Loucy (cell line): ENCODE measurements at regions not wholly inside any gene's neighbourhood (a gene's known extent, or its start where the extent isn't known, plus 50 kb on each side); places are given as distances from the start of the nearest gene placed in this dataset.

ENCODE experiments used
- H2AFZ ChIP-seq: fragments of 200-600 bp; sonication (generic); 2 replicates; pipeline ENCODE4 v1.6.0; 2016; ENCODE audit warnings: antibody characterized with exemption, mild to moderate bottlenecking, low read length, moderate library complexity
- H3F3A ChIP-seq: fragments of 200-600 bp; 2 replicates; pipeline ENCODE4 v1.6.0; 2016; ENCODE audit warnings: antibody characterized with exemption, low read depth, mild to moderate bottlenecking
- H3K27me3 ChIP-seq: fragments of 200-600 bp; sonication (generic); 2 replicates; pipeline ENCODE4 v1.6.1; 2014; ENCODE audit warnings: low read length, mild to moderate bottlenecking; ENCODE audit not compliant: insufficient read depth, poor library complexity, severe bottlenecking
- H3K36me3 ChIP-seq: fragments of 200-600 bp; sonication (generic); 2 replicates; pipeline ENCODE4 v1.6.1; 2016; ENCODE audit warnings: low read length; ENCODE audit not compliant: insufficient read depth
- H3K4me1 ChIP-seq: fragments of 200-600 bp; sonication (generic); 2 replicates; pipeline ENCODE4 v1.5.1; 2014; ENCODE audit warnings: low read length, mild to moderate bottlenecking; ENCODE audit not compliant: insufficient read depth, poor library complexity, severe bottlenecking
- H3K4me2 ChIP-seq: fragments of 200-600 bp; sonication (generic); 2 replicates; pipeline ENCODE4 v1.6.0; 2014; ENCODE audit warnings: antibody characterized with exemption, low read length, low read depth, mild to moderate bottlenecking; ENCODE audit not compliant: poor library complexity, severe bottlenecking
- H3K4me3 ChIP-seq: fragments of 200-600 bp; sonication (generic); 2 replicates; pipeline ENCODE4 v1.5.1; 2014; ENCODE audit warnings: low read length, mild to moderate bottlenecking, mixed read lengths; ENCODE audit not compliant: poor library complexity, severe bottlenecking
- H3K79me2 ChIP-seq: fragments of 200-600 bp; sonication (generic); 2 replicates; pipeline ENCODE4 v1.6.1; 2014; ENCODE audit warnings: low read length; ENCODE audit not compliant: insufficient read depth
- H3K9ac ChIP-seq: fragments of 200-600 bp; sonication (generic); 2 replicates; pipeline ENCODE4 v1.6.0; 2014; ENCODE audit warnings: mild to moderate bottlenecking, low read depth, low read length, moderate library complexity; ENCODE audit not compliant: poor library complexity, severe bottlenecking
- H3K9me2 ChIP-seq: fragments of 200-600 bp; sonication (generic); replicated peaks from 2 replicates; pipeline ENCODE4 v1.6.1; 2016; ENCODE audit warnings: low read depth, low read length, mixed read lengths
- H3K9me3 ChIP-seq: fragments of 200-600 bp; sonication (generic); 2 replicates; pipeline ENCODE4 v1.6.1; 2014; ENCODE audit warnings: mild to moderate bottlenecking, antibody characterized with exemption, low read length, low read depth; ENCODE audit not compliant: insufficient read depth
- H4K20me1 ChIP-seq: fragments of 200-600 bp; sonication (generic); 2 replicates; pipeline ENCODE4 v1.6.0; 2014; ENCODE audit warnings: antibody characterized with exemption, low read length, mild to moderate bottlenecking; ENCODE audit not compliant: insufficient read depth, poor library complexity, severe bottlenecking
- CTCF ChIP-seq: fragments of 200-600 bp; sonication (generic); conservative IDR thresholded peaks from 2 replicates; pipeline ENCODE4 v1.5.1; 2014; ENCODE audit warnings: mild to moderate bottlenecking, antibody characterized with exemption, low read length
- EZH2phosphoT487 ChIP-seq: fragments of 200-600 bp; IDR thresholded peaks from 2 replicates; pipeline ENCODE4 v1.6.1; 2018; ENCODE audit warnings: antibody characterized with exemption, mild to moderate bottlenecking, moderate library complexity, borderline replicate concordance

GRCh38 chr1:34276606-34277005 lies 99.9 kb downstream of the C1orf94 start:
- TF ChIP-seq CTCF, result no peak
- H3K36me3 ChIP-seq, result no peaks in the 10 kb centered on the region
- H2AFZ ChIP-seq, result no peak overlapping the region
- H3K79me2 ChIP-seq, result no peaks in the 10 kb centered on the region
- H3F3A ChIP-seq, result no peaks in the 10 kb centered on the region
- H4K20me1 ChIP-seq, result no peaks in the 10 kb centered on the region
- no peaks in the 10 kb centered on the region for H3K4me1 ChIP-seq
- no peaks in the 10 kb centered on the region for H3K9me2 ChIP-seq
- no peaks in the 10 kb centered on the region for H3K27me3 ChIP-seq
- H3K9ac ChIP-seq, result no peak overlapping the region
- no peak overlapping the region for H3K4me2 ChIP-seq
- peaks cover 5% of the 10 kb centered on the region; the same call in 1 of the 2 replicates for H3K9me3 ChIP-seq
- no peak overlapping the region for H3K4me3 ChIP-seq

- Histone ChIP-seq H4K20me1 (no peaks in the 10 kb centered on the region), H3F3A (no peaks in the 10 kb centered on the region)
- TF ChIP-seq CTCF, result no peak
- no peak for TF ChIP-seq EZH2phosphoT487
Observed at GRCh38 chr1:34277150-34277549, 100.4 kb downstream of the C1orf94 start.

GRCh38 chr1:34278211-34278610 lies 101.5 kb downstream of the C1orf94 start:
- peaks cover 7% of the 10 kb centered on the region; the same call in 1 of the 2 replicates for H3K9me3 ChIP-seq
- H4K20me1 ChIP-seq, result no peaks in the 10 kb centered on the region
- no peaks in the 10 kb centered on the region for H3K27me3 ChIP-seq

More at GRCh38 chr1:34277150-34277549, 100.4 kb downstream of the C1orf94 start:
- Histone ChIP-seq H3K79me2 (no peaks in the 10 kb centered on the region), H3K36me3 (no peaks in the 10 kb centered on the region), H3K4me2 (no peak overlapping the region), H3K4me1 (no peaks in the 10 kb centered on the region), H3K9me2 (no peaks in the 10 kb centered on the region), H3K27me3 (no peaks in the 10 kb centered on the region), H2AFZ (no peak overlapping the region), H3K4me3 (no peak overlapping the region), H3K9ac (no peak overlapping the region), H3K9me3 (peaks cover 7% of the 10 kb centered on the region; the same call in 1 of the 2 replicates)

More at GRCh38 chr1:34278211-34278610, 101.5 kb downstream of the C1orf94 start:
- Histone ChIP-seq H3K9ac (no peak overlapping the region), H2AFZ (no peak overlapping the region), H3K79me2 (no peaks in the 10 kb centered on the region), H3K4me2 (no peak overlapping the region), H3F3A (no peaks in the 10 kb centered on the region), H3K4me1 (no peaks in the 10 kb centered on the region), H3K4me3 (no peak overlapping the region), H3K9me2 (no peaks in the 10 kb centered on the region), H3K36me3 (no peaks in the 10 kb centered on the region)
- TF ChIP-seq CTCF (no peak), EZH2phosphoT487 (no peak)
